ENCODE measurements at regions not wholly inside any gene's neighbourhood (a gene's known extent, or its start where the extent isn't known, plus 50 kb on each side); places are given as distances from the start of the nearest gene placed in this dataset.

DNA sequence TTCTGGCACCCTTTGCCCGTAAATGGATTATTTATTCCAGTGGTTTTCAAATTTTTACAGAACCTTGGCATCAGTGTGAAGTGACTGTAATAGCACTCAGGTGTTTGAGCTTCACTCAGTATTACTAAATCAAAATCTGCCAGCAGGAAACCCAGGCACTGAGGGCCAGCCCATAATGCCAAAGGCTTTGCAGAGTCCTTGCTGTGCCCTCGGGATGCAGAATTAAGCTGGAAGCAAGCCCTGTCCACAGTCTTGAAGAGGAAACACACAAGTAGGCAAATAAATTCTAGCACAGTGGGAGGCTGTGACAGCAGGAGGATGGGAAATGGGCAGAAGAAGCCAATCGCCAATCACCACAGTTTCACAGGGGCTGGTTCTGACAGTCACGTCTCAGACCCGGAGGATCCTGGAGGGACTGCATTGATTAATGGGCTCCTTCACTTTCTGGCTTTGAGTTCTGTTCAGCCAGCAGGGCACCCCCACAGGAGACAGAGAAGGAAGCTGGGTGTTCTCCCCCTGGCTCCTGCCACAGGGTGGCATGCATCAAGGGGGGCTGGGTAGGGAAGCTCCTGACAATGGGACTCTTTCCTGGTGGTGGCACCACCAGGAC is 138.8 kb downstream of the MTNR1A start:
- WGBS, 2 experiments (ENCODE audit: extremely low coverage in 1 of 2, insufficient coverage in 1 of 2, insufficient read length in 1 of 2, insufficient replicate concordance in 2 of 2, low coverage in 1 of 2, low lambda C conversion rate in 2 of 2, missing lambda C conversion rate in 1 of 2), result 82% methylated on average over 5 of the region's 5 CpGs; no CpG with 5 or more reads in 1 of the 2 experiments
- Histone ChIP-seq H3K23ac (ENCODE audit: insufficient read length) (no peak overlapping the region), H3K79me1 (ENCODE audit: low read depth, low read length) (no peaks in the 10 kb centered on the region), H3K56ac (replicated peaks; ENCODE audit: insufficient read length, low read depth, low read length) (no peak overlapping the region), H2AK5ac (ENCODE audit: low read depth, low read length) (no peak overlapping the region), H3K14ac (ENCODE audit: insufficient read length) (no peak overlapping the region), H3K4me3 (ENCODE audit: extremely low read depth in 1 of 4, insufficient read depth in 2 of 4, low read depth in 3 of 4, low read length in 4 of 4) (no peak overlapping the region), H3K4me1 (replicated peaks in 1 of 4; ENCODE audit: control insufficient read depth in 3 of 4, insufficient read depth in 4 of 4, low read length in 3 of 4) (no peaks in the 10 kb centered on the region), H2BK20ac (ENCODE audit: low read length) (no peak overlapping the region), H3K27me3 (replicated peaks in 1 of 4; ENCODE audit: control insufficient read depth in 3 of 4, extremely low read depth in 1 of 4, insufficient read depth in 3 of 4, low read length in 3 of 4) (no peaks in the 10 kb centered on the region), H3K9me3 (ENCODE audit: insufficient read depth in 2 of 2, low read depth in 1 of 2, low read length in 1 of 2) (no peaks in the 10 kb centered on the region), H2BK5ac (ENCODE audit: low read depth, low read length) (no peak overlapping the region), H3K36me3 (ENCODE audit: control insufficient read depth in 2 of 4, insufficient read depth in 4 of 4, low read length in 3 of 4) (no peaks in the 10 kb centered on the region), H4K20me1 (replicated peaks in 1 of 2; ENCODE audit: control insufficient read depth in 1 of 2, insufficient read depth in 2 of 2, low read length in 2 of 2) (no peaks in the 10 kb centered on the region), H4K91ac (replicated peaks; ENCODE audit: insufficient read length, low read length) (no peak overlapping the region), H2BK12ac (ENCODE audit: low read depth, low read length) (no peak overlapping the region), H3K27ac (ENCODE audit: low read depth, low read length) (no peak overlapping the region), H3K9ac (replicated peaks in 1 of 4; ENCODE audit: extremely low read depth in 1 of 4, low read depth in 3 of 4, low read length in 3 of 4) (no peak overlapping the region), H4K8ac (ENCODE audit: extremely low read depth, insufficient read depth, low read length) (no peak overlapping the region), H3K4ac (replicated peaks; ENCODE audit: insufficient read length, low read depth, low read length) (no peak overlapping the region), H3K18ac (ENCODE audit: extremely low read depth, low read length) (no peak overlapping the region), H3K4me2 (ENCODE audit: insufficient read depth in 1 of 2, low read depth in 2 of 2, low read length in 2 of 2) (no peak overlapping the region), H3K79me2 (ENCODE audit: control insufficient read depth in 1 of 2, insufficient read depth in 2 of 2, low read length in 2 of 2) (no peaks in the 10 kb centered on the region), H2AFZ (ENCODE audit: low read length) (no peak overlapping the region), H2BK120ac (replicated peaks; ENCODE audit: low read depth, low read length) (no peak overlapping the region), H3K23me2 (ENCODE audit: low read depth, low read length) (no peaks in the 10 kb centered on the region), H4K5ac (ENCODE audit: insufficient read length, low read depth, low read length) (no peak overlapping the region), H2BK15ac (ENCODE audit: low read length) (no peak overlapping the region)
- DNase-seq (ENCODE audit: low read depth in 1 of 2, low spot score in 2 of 2), result no peak
- no peak for FAIRE-seq
- TF ChIP-seq, protein P1, sequence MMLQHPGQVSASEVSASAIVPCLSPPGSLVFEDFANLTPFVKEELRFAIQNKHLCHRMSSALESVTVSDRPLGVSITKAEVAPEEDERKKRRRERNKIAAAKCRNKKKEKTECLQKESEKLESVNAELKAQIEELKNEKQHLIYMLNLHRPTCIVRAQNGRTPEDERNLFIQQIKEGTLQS (IDR thresholded peaks at IDR 0.05; ENCODE audit: insufficient read depth, low read depth, low read length), result no peak
- no peak for TF ChIP-seq RBBP5 (IDR thresholded peaks at IDR 0.05; ENCODE audit: borderline replicate concordance, low read depth, low read length)
- TF ChIP-seq GABPA (IDR thresholded peaks at IDR 0.05; ENCODE audit: borderline replicate concordance, insufficient read depth, low read length), result no peak
- no peak for TF ChIP-seq SP1 (IDR thresholded peaks at IDR 0.05; ENCODE audit: low read depth, low read length)
- TF ChIP-seq RNF2 (IDR thresholded peaks at IDR 0.05; ENCODE audit: borderline replicate concordance, low read depth, low read length, missing control alignments, poor library complexity, severe bottlenecking), result no peak
- CTCF ChIA-PET (ENCODE audit: partially characterized antibody), result interaction anchor here (0.5 to 1.5 kb wide), 5 partner anchors 9 to 280 kb away, joined by 3 to 6 read pairs (median 3); no protein-coding TSS in a partner anchor
- POLR2A ChIA-PET (ENCODE audit: partially characterized antibody), result no interaction called here
